GM18519 (cell line): ENCODE measurements at regions not wholly inside any gene's neighbourhood (a gene's known extent, or its start where the extent isn't known, plus 50 kb on each side); places are given as distances from the start of the nearest gene placed in this dataset.

Experiments
- ATAC-seq: cut with Tn5 transposase; IDR thresholded peaks from one replicate; pipeline ENCODE4 v1.9.1; 2021; ENCODE audit warnings: mild to moderate bottlenecking, moderate library complexity; ENCODE audit not compliant: unreplicated experiment, low FRiP score

DNA sequence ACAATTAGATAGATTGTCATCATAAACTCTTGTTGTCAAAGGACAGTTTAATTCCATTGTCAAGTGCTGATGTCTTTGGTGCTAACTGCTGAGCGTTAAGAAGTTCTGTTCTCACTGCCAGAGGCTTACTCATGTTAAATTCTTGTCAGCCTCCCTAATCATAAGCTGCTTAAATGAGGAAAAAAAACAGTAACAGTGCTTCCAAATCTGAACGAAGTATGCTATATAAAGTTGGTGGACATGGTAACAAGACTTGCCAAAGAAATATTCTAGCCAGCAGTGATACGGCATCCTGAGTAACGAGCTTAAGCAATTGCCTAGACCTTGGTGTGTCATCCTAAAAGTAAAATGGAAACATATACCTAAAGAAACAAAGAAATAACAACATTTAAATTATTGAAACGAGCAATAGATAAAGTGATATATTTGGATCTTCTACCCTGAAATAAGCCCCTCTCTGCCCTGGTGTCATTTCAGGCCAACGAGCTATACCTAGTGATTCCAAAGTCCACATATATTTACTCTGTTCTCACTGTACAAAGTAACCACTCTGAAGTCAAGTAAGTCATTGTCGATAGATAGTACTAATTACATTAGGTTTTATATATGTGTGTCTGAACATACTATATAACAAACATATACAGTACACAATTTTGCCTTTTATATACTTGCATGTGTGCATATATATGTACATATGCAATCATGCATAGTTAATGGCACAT is 339.7 kb upstream of the HS3ST1 start:
- no peak for ATAC-seq

DNA sequence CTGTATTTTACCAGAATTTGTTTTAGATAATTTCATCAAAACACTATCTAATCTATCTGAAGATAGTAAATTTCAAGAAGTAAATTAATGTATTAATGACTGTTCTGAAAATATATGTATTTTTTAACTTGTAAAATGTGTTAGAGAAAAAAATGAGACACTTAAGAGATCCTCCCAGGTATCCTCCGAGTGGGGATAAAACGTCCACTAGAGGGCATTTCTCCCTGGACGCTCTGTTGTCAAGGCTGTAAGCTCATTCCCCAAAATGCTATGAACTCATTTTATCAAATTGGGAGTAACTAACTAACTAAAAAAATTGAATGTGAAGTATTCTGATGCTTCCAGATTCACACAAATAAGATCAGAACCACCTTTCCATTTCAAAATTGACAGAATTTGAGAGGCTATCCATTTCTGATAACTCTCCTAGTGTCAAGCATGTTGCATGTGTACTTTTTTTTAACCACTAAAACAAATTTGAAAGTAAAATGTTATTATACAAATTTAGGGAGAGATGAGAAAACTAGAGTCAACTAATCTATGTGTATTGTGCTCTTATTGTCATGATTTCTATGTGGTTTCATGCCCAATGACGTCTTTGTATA is 337.3 kb upstream of the HS3ST1 start:
- ATAC-seq: peak; percentile 72

DNA sequence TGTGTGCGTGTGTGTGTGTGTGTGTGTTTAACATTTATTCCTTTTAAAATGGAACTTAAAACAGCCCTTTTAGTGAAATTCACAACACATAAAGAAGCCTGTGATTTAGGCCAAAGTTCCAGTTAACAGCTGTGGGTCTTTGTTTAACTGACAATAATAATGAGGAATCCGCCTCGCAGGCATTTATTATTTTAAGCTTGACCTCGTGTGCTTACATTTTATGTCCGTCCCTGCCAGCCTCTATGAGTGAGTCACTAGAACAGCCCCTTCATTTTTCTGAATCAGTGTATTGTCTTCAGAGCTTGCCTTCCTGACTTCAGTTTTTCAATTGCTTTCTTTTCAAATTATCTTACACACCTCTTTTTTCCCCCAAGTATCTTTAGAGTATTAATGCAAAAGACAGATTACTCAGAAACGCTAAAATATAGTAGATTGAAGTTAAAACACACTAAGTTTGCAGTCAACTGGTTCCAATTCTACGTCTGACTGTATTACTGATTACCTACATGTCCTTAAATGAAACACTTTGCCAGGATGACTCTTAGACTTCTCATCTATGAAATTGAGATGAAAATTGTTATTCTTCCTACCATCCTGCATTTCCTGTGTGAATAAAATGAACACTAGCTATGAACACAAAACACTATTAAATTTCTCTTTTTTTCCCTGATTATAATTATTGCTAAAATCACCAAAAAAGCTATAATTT is 319.6 kb upstream of the HS3ST1 start:
- no peak for ATAC-seq

DNA sequence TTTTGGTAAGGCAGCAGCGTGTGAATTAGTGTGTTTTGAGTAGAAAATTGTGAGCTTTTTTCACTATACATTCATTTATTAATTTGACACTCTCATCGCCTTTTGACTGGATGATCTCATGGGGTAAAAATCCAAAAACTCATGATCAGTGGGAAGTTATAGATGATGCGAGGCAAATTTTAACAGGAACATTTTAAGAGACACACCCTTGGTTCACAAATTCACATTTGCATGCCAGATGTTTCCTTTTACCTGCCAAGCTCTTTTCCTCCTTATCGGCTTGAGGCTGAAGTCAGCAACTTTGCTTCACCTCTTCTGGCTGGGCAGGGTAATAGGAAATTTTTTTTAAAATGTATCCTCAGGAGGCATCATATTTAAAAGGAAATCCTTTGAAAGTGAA is 318.0 kb upstream of the HS3ST1 start:
- ATAC-seq: no peak

DNA sequence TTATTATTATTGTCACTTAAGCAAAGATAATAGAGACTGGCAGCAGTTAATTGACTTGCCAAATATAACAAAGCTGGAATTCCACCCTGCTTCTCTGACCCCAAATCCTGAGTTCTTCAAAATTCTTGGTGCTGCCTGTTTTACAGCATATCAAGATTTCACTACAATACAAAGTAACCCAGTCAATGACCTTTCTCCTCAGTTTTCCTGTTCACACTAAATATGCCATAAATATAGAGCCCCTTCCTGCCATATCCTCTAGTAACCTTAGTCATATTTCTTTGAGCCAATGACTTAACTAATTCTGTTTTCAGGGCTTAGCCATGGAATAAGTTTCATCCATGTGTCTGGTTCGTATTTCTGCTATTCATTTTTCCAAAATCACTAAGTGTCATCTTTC is 315.3 kb upstream of the HS3ST1 start:
- ATAC-seq: no peak

DNA sequence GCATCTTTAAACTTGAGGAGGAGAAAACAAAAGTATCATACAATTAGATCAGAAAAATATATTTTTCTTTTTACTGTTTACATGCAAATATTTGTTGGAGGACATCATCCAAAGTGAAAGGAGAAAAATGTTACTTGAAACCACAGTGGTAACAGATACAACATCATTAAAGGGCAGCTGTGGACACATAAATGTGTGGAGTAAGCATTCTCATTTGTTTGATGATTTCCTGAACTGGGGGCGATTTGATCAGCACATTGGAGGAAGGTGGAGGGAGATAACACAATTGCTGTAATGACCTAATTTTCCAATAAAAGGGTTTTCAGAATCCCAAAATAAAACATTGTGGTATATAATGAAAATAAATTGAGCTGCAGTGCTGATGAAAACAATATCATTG is 314.5 kb upstream of the HS3ST1 start:
- ATAC-seq: no peak

DNA sequence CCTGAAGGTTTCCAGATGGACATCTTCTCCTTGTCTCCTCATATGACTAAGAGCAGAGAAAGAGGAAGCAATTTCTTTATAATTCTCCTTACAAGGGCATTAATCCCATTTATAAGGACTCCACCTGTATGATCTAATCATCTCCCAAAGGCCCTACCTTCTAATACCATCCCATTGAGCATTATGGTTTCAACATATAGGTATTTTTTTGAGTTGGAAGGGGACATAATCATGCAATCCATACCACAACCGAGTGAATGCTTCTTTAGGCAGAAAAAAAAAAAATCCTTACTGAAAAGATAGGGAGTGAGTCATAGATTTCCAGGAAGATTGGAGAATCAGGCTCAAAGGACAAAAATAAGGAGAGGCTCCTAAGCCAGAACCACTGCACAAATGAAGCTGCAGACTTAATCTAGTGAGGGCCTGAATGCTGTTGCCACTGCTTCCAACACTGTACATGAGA is 312.5 kb upstream of the HS3ST1 start:
- ATAC-seq: no peak

DNA sequence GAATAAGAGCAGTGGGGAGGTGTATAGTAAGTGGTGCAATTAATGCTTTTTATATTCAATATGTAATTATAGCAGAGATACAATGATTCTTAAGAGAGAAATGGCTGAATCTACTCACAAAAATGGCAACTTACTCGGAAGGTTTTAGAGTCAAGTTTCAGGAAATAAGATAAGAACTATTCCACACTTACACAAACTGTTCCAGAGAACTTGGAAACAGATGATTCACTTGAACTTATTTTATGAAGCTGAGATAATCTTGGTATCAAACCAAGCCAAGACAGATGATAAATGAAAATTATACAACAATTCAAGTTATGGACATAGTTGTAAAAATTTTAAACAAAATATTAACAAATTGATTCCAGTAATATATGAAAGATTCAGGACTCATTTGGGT is 311.3 kb upstream of the HS3ST1 start:
- ATAC-seq: no peak

DNA sequence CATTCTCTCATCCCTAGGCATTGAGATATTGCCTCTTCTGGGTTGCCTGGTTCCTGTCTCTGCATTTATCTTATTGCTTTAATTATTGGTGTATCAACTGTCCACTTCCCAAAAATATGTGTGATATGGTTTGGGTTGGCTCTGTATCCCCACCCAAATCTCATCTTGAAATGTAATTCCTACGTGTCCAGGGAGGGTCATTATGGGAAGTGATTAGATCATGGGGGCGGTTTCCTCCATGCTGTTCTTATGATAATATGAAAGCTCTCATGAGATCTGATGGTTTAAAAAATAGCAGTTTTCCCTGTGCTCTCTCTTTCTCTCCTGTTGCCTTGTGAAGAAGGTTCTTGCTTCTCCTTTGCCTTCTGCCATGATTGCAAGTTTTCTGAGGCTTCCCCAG is 308.3 kb upstream of the HS3ST1 start:
- ATAC-seq: no peak

DNA sequence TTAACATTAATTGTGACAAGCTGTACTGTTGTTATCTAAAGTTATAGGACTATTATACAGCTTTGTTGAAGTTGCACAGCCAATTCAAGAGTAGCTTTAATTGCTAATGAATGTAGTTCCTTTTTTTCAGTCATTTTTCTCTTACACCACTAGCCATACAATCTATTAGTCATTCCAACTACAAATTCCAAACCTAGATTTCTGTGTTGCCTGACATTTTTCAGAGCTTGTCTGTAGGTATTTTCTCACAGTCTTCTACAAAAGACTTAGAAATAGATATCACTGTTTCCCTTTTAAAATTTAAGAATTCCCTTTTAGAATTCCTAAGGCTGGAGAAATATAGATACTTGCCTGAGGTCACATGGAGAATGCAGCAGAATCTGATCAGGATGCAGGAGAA is 307.0 kb upstream of the HS3ST1 start:
- ATAC-seq: no peak

DNA sequence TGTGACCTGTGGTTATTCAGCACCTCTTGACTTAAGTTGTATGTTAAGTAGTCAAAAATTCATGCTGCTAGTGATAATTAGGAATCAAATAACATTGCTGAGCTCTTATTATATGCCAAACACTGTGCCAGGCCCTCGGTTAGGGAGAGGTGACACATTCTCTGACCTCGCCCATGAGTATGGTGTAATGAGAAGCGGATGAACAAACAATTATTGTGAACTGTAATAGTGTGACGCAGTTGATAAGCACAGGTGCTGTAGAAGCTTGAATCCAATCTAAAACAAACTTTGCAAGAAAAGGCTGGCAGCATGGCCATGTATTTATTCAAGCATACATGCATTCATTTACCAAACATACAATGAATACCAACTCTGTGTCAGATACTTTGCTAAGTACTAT is 303.5 kb upstream of the HS3ST1 start:
- no peak for ATAC-seq

DNA sequence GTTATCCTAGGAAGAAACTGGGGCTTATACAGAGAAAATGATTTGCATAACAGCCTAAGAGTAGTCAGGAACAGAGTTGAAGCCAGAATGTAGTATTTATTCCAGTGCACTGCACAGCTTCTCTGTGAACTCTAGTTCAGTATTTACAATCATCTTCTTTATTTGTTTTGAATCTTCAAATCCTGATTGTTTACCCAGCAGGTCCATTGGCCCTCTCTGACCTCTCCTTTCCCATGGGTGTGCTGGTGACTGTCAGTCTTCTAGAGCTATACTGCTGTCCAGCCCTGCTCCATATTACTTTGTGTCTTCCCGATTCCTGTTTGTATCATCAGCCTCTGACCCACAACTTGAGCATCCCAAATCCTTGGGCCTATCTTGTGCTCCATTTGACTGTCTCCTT is 301.9 kb upstream of the HS3ST1 start:
- ATAC-seq: no peak

DNA sequence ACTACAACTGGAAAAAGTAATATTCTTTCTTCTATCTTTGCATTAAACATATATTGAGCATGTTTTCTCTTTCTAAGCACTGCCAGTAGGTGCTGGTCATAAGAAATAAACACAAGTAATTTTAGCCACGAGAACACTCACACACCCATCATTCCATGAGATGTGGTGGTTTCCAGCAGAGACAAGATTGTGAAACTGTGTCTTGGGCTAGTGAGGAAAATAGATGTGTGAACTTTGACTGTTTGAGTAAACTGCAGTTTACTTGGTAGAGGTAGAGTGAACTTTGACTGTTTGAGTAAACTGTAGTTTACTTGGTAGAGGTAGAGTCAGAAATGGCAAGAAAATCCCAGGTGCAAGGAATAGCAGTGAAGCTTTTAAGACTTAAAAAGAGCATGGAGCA is 300.9 kb upstream of the HS3ST1 start:
- no peak for ATAC-seq

DNA sequence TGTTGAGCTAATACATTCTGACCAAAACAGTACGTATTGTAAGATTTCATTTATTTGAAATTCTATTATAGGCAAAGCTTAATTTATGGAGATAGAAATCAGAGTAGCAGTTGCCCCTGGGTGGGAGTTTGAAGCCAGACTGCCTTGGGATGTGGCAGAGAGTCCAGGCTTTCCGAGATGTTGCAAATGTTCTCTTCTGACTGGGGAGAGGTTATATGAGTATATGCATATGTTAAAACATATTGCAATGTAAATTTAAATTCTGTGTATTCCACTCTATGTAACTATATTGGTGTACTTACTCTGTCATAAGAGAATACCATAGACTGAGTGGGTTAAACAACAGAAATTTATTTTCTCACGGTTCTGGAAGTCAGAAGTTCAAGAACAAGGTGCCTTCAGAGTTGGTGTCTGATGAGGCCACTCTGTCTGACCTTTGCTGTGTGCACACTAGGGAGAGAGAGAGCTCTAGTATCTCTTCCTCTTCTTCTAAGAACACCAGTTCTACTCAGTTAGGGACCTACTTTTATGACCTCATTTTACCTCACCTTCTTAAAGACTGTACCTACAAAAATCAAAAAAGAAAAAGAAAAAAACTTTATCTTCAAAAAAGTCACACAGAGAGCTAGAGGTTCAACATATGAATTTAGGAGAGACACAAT is 299.3 kb upstream of the HS3ST1 start:
- ATAC-seq: no peak

DNA sequence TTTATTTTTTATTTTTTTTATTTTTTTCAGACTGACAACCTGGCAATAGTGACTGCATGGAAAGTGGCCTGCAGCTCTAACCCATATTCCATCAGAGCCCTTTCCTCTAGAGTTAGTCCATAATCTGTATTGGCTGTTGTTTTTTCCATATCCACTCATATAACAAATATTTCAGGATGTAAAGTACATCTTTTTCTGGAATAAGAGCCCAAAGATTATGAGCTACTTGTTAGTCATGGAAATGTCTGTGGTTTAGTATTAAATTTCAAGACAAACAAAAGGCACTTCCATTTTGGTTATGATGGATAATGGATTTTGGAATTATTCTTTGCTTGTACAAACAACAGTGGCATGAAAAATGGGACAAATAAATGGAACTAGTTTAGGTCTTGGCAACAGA is 296.0 kb upstream of the HS3ST1 start:
- no peak for ATAC-seq

DNA sequence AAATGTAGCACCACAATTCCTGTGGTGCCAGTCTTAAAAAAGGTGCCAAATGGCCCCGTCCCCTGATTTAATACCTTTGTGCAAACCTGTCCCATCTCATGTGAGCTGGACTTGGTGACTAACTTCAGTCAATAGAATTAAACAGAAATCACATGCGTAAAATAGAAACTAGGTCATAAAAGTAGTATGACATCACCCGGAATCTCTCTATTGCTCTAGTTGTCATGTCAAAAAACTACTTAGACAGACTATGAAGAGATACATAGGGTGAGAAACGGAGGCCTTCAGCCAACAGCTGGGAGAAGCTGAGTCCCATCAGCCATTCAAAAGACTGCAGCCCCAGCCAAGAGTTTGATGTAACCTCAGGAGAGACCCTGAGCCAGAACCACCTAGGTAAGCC is 293.5 kb upstream of the HS3ST1 start:
- no peak for ATAC-seq

DNA sequence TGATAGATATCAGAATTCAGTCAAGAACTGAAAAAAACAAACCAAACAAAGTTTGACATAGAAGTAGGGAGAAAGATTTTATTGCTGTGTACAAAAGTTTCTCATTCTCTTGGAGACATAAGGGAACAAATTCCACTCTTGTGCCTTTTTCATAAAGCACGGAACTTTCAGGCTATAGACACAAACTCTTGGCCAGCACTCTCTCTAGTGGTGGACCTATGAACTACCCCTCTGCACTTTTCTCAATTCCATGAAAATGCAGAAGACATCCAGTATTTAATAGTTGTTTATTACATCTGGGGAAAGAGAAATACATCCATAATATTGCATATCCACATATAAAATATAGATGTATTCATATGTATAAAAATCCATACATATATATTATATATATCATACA is 291.6 kb upstream of the HS3ST1 start:
- peak; percentile 65 for ATAC-seq

DNA sequence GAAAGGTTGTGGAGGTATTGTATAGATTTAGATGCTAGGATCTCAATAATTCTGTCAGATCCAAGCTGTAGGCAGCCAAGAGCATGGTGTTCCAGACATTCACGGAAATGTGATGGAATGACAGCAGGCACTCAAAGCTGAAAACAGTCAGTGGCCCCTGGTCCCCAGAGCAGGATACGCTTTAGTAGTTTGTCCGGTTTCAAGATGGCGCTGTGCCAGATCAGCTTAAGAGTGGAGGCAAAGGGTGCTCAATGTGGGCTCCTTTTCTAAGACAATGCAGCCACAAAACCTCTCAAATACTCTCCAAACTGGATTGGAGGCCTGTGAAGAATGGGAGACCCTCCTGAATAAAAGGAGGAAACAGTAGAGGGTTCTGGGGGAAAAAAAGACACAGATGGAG is 291.2 kb upstream of the HS3ST1 start:
- ATAC-seq: no peak

DNA sequence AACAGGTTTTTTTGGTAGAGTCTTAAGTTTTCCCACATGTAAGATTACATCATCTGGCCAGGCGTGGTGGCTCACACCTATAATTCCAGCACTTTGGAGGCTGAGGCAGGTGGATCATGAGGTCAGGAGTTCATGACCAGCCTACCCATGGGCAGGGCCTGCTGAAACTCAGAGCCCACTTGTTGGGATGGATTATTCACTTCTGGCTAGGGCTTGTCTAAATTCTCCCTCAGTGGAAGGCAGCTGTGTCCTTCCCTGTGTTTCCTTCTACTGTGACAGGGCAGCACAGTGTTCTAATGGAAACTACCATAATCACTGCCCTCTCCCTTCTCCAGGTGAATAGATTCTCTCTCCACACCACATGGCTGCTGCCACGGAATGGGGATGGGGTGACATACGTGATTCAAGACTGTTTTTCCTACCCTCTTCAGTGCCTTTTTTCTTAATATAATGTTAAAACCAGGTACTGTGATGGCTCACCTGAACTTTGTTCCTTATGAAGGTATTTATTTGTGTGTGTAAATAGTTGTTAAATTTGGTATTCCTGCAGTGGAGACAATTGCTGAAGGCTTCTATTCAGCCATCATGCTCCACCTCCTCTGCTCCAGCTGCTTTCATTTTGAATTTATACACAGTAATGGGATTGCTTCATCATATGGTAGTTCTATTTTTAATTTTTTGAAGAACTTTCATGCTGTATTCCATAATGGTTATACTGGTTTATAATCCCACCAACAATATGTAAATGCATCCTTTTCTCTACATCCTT is 287.2 kb upstream of the HS3ST1 start:
- ATAC-seq: no peak

DNA sequence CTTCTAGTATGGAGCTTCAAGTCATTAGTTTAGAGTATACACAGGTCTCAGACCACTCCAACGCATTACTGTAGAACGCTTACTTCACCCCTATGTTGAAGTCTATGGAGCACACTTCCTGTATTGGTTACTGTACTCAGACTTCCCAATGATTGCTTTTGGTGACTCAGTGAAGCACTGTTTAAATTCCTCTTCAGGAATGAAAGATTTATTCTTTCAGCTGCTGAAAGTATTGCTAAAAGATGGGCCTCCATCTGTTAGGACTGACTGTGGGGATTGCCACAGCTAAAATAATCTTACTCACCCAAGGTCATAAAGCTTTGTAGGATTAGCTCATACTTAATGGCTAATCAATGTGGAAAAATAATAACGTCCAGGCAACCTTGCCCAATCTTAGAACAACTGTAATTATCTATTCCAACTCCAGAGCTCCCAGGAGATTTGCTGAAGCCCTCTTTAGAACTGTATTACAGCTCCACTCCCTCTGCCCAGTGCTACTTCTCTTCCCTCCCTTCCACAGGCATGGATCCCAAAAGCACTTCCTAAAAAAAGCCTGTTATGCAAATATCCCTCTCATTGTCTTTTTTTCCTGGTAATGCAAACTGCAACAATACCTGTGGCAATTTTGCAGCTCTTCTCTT is 281.9 kb upstream of the HS3ST1 start:
- no peak for ATAC-seq
